ENCODE measurements at regions not wholly inside any gene's neighbourhood (a gene's known extent, or its start where the extent isn't known, plus 50 kb on each side); places are given as distances from the start of the nearest gene placed in this dataset.

- H2BK12ac ChIP-seq (ENCODE audit: insufficient read length, low read depth, low read length) = no peak overlapping the region
- TF ChIP-seq CTCF (conservative IDR thresholded peaks at IDR 0.05) = no peak
- no peaks in the 10 kb centered on the region for H3K79me1 ChIP-seq (ENCODE audit: insufficient read depth, low read depth, low read length, poor library complexity, severe bottlenecking)
- no peaks in the 10 kb centered on the region for H3K9me3 ChIP-seq (ENCODE audit: control insufficient read depth, low read depth, low read length)
- H2AFZ ChIP-seq (ENCODE audit: low read length) = no peak overlapping the region
- Mint-ChIP-seq H3K27me3 (ENCODE audit: low read depth) (peaks cover 16% of the 10 kb centered on the region), H3K4me3 (no peak overlapping the region), H3K36me3 (ENCODE audit: insufficient read depth in 1 of 3, low read depth in 3 of 3) (no peaks in the 10 kb centered on the region), H3K27ac (no peak overlapping the region), H3K4me1 (no peaks in the 10 kb centered on the region), H3K9me3 (no peaks in the 10 kb centered on the region; a peak in 1 of 5 replicates)
- no peaks in the 10 kb centered on the region for H3K79me2 ChIP-seq (ENCODE audit: insufficient read depth, low read length)
- no peak overlapping the region for H2AK5ac ChIP-seq (ENCODE audit: insufficient read length, low read length)
- H2BK5ac ChIP-seq (ENCODE audit: insufficient read length, low read length) = no peak overlapping the region
- H3K23me2 ChIP-seq (ENCODE audit: insufficient read length, low read depth, low read length, poor library complexity, severe bottlenecking) = no peaks in the 10 kb centered on the region
- H3K4me1 ChIP-seq (ENCODE audit: insufficient read depth, low read length) = no peaks in the 10 kb centered on the region
- H3K14ac ChIP-seq (ENCODE audit: insufficient read depth, low read length) = no peak overlapping the region
- no peak overlapping the region for H3K4ac ChIP-seq (ENCODE audit: low read depth, low read length)
- H2BK20ac ChIP-seq (ENCODE audit: low read depth, low read length, poor library complexity, severe bottlenecking) = no peak overlapping the region
- H4K91ac ChIP-seq (ENCODE audit: insufficient read length, low read depth, low read length) = no peak overlapping the region
- no peak overlapping the region for H4K5ac ChIP-seq (ENCODE audit: insufficient read length, low read depth, low read length)
- H3K27ac ChIP-seq (ENCODE audit: insufficient read length, low read depth, low read length) = no peak overlapping the region
- no peak overlapping the region for H3K4me2 ChIP-seq (ENCODE audit: insufficient read depth, insufficient read length, low read length)
- no peak for DNase-seq
- H4K8ac ChIP-seq (replicated peaks; ENCODE audit: insufficient read length, low read depth, low read length) = no peak overlapping the region
- H2BK120ac ChIP-seq (ENCODE audit: low read depth, low read length, poor library complexity, severe bottlenecking) = no peak overlapping the region
- H3K9ac ChIP-seq (ENCODE audit: extremely low read depth, insufficient read length, low read length) = no peak overlapping the region
- H3T11ph ChIP-seq (ENCODE audit: low read length) = no peak overlapping the region
- no peak overlapping the region for H2BK15ac ChIP-seq (ENCODE audit: low read depth, low read length)
- no peak overlapping the region for H3K56ac ChIP-seq (ENCODE audit: insufficient read length, low read depth, low read length)
- H3K23ac ChIP-seq (ENCODE audit: insufficient read length, low read depth, low read length) = no peak overlapping the region
- no peaks in the 10 kb centered on the region for H4K20me1 ChIP-seq (ENCODE audit: control insufficient read depth, insufficient read depth, insufficient read length)
- WGBS (ENCODE audit: extremely low coverage, insufficient read length, low lambda C conversion rate) = no CpG with 5 or more reads among the region's 5 CpGs
- H3K18ac ChIP-seq (ENCODE audit: insufficient read length, low read depth, low read length) = no peak overlapping the region
- H3K27me3 ChIP-seq (ENCODE audit: insufficient read depth, low read length) = no peaks in the 10 kb centered on the region
These were observed 427.7 kb downstream of the MED10 start for GRCh38 chr5:5950658-5951057.
